GM23248 (cell line): ENCODE measurements at regions not wholly inside any gene's neighbourhood (a gene's known extent, or its start where the extent isn't known, plus 50 kb on each side); places are given as distances from the start of the nearest gene placed in this dataset.

Experiments
- EZH2 ChIP-seq: fragments of 200-600 bp; sonication (generic); IDR thresholded peaks from 2 replicates; pipeline ENCODE4 v1.6.1; 2018; ENCODE audit warnings: antibody characterized with exemption, mild to moderate bottlenecking; ENCODE audit not compliant: insufficient read depth, poor library complexity, severe bottlenecking
- EZH2phosphoT487 ChIP-seq: fragments of 200-600 bp; sonication (generic); IDR thresholded peaks from 2 replicates; pipeline ENCODE4 v1.6.1; 2018; ENCODE audit warnings: antibody characterized with exemption, moderate library complexity, mild to moderate bottlenecking, low read depth; ENCODE audit not compliant: insufficient read depth

DNA sequence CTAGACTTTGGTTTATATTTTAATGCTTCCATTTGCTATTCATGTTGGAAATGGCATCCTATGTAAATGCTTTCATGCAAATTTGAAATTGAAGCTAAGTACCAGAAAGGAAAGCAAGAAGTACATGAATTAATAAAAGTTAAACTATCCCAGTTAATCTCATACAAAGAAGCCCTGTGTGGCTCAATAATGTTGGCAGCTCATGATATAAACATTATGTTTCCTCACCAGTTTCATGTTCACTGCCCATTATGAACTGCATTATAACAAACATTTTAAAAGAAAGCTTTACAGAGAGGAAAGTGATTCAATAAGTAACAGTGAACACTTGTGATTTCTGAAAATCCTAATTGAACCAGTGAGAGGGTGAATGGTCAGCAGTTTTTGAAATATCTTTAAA lies 62.9 kb upstream of the ROBO2 start:
- TF ChIP-seq EZH2 (no peak), EZH2phosphoT487 (no peak)
